Gastrocnemius medialis (tissue), 4 donors: ENCODE measurements at regions not wholly inside any gene's neighbourhood (a gene's known extent, or its start where the extent isn't known, plus 50 kb on each side); places are given as distances from the start of the nearest gene placed in this dataset.

Experiments
- CTCF ChIP-seq, 5 experiments: fragments of 450-650 bp in 3 of 5; fragments of 200-600 bp in 2 of 5; sonication (generic) in 2 of 5; IDR thresholded peaks in 4 of 5; conservative IDR thresholded peaks in 1 of 5; 1 replicate in 4 of 5; 2 replicates in 1 of 5; pipeline ENCODE4 v1.5.1; 2016 to 2019; ENCODE audit warnings: antibody characterized with exemption in 5 of 5, mild to moderate bottlenecking in 3 of 5, moderate library complexity in 3 of 5
- POLR2A ChIP-seq, 2 donors: fragments of 450-650 bp; IDR thresholded peaks; one replicate each; pipeline ENCODE4 v1.6.1; 2017; ENCODE audit warnings: antibody characterized with exemption in 2 of 2, mild to moderate bottlenecking in 2 of 2, moderate library complexity in 2 of 2

GRCh38 chr15:31435912-31436628 is 109.4 kb downstream of the KLF13 start:
- TF ChIP-seq CTCF (IDR thresholded peaks at IDR 0.05 in 4 of 5, conservative IDR thresholded peaks at IDR 0.05 in 1 of 5): no peak
- TF ChIP-seq POLR2A (IDR thresholded peaks at IDR 0.05): no peak
